ENCODE measurements at regions not wholly inside any gene's neighbourhood (a gene's known extent, or its start where the extent isn't known, plus 50 kb on each side); places are given as distances from the start of the nearest gene placed in this dataset.

DNA sequence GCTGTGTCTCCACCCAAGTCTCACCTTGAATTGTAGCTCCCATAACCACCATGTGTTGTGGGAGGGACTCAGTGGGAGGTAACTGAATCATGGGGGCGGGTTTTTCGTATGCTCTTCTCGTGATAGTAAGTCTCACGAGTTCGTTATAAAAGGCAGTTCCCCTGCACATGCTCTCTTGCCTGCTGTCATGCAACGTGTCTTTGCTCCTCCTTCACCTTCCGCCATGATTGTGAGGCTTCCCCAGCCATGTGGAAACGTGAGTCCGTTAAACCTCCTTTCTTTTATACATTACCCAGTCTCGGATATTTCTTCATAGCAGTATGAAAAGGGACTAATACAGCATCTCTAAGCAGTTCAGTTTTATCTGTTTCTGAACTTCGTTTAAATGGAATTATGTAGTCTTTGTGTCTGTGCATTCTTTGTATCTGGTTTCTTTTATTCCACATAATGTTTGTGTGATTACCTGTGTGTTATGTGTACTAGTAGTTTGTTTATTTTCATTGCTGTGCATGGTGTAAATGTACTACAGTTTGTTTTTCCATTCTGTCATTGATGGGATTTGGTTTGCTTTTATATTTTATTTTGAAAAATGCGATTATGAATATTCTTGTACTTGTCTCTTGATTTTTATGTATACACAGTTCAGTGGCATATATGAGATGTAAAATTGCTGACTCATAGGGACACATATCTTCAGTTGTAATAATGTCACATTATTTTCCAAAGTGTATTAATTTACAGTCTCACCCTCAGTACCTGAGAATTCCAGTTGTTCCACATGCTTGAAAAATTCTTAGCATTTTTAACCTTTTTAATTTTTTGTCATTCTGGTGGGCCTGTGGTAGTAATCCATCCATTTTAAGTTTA is 304.9 kb downstream of the GBA3 start:
- Mint-ChIP-seq H3K36me3 (ENCODE audit: low read depth) (no peaks in the 10 kb centered on the region), H3K4me3 (no peak overlapping the region), H3K27me3 (no peaks in the 10 kb centered on the region), H3K27ac (no peak overlapping the region), H3K4me1 (no peaks in the 10 kb centered on the region)
- DNase-seq (no peak), ATAC-seq (no peak)
- no peaks in the 10 kb centered on the region for H3K9me3 ChIP-seq (ENCODE audit: control insufficient read depth, low read length, poor library complexity, severe bottlenecking)

GRCh38 chr4:22991576-22991975 is 298.8 kb downstream of the GBA3 start:
- H3K4me1 Mint-ChIP-seq, result no peaks in the 10 kb centered on the region
- no peak overlapping the region for H3K27ac Mint-ChIP-seq
- H3K27me3 Mint-ChIP-seq, result no peaks in the 10 kb centered on the region
- ATAC-seq, result no peak
- H3K4me3 Mint-ChIP-seq, result no peak overlapping the region
- peaks cover 4% of the 10 kb centered on the region for H3K9me3 ChIP-seq (ENCODE audit: control insufficient read depth, low read length, poor library complexity, severe bottlenecking)
- H3K36me3 Mint-ChIP-seq (ENCODE audit: low read depth), result no peaks in the 10 kb centered on the region
- no peak for DNase-seq

GRCh38 chr4:22988526-22988925 is 295.8 kb downstream of the GBA3 start:
- DNase-seq (no peak), ATAC-seq (no peak)
- Mint-ChIP-seq H3K27me3 (no peaks in the 10 kb centered on the region), H3K36me3 (ENCODE audit: low read depth) (no peaks in the 10 kb centered on the region), H3K27ac (no peak overlapping the region), H3K4me1 (no peaks in the 10 kb centered on the region), H3K4me3 (no peak overlapping the region)
- H3K9me3 ChIP-seq (ENCODE audit: control insufficient read depth, low read length, poor library complexity, severe bottlenecking), result peaks cover 4% of the 10 kb centered on the region

DNA sequence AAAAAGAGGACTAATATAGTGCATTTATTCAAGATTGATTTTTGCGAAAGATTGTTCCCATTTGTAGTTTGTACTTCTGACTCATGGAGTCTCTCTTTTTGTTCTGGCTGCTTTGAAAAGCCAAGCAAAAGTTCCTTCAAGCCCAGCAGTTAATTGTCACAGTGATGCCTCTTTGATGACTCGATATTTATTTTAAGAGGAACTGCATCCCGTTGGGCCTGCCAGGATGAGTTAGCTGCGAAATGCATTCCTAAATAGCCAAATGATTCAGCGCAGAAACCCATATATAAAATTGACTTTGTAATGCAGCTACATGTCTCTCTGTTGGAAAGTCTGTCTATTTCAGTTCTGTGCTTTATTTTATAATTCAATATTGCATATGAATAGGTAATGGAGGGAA is 295.1 kb downstream of the GBA3 start:
- Mint-ChIP-seq H3K4me1 (no peaks in the 10 kb centered on the region), H3K27me3 (no peaks in the 10 kb centered on the region), H3K4me3 (no peak overlapping the region), H3K27ac (no peak overlapping the region), H3K36me3 (ENCODE audit: low read depth) (no peaks in the 10 kb centered on the region)
- DNase-seq (no peak), ATAC-seq (no peak)
- H3K9me3 ChIP-seq (ENCODE audit: control insufficient read depth, low read length, poor library complexity, severe bottlenecking), result peaks cover 4% of the 10 kb centered on the region

- H3K27ac Mint-ChIP-seq, result no peak overlapping the region
- no peaks in the 10 kb centered on the region for H3K36me3 Mint-ChIP-seq (ENCODE audit: low read depth)
- H3K9me3 ChIP-seq (ENCODE audit: control insufficient read depth, low read length, poor library complexity, severe bottlenecking), result peaks cover 4% of the 10 kb centered on the region
- no peak overlapping the region for H3K4me3 Mint-ChIP-seq
- ATAC-seq (no peak), DNase-seq (no peak)
- no peaks in the 10 kb centered on the region for H3K4me1 Mint-ChIP-seq
- no peaks in the 10 kb centered on the region for H3K27me3 Mint-ChIP-seq
Measured at GRCh38 chr4:22986881-22987280, 294.1 kb downstream of the GBA3 start.

GRCh38 chr4:22986262-22986661 is 293.5 kb downstream of the GBA3 start:
- Mint-ChIP-seq H3K4me1 (no peaks in the 10 kb centered on the region), H3K27me3 (no peaks in the 10 kb centered on the region), H3K36me3 (ENCODE audit: low read depth) (no peaks in the 10 kb centered on the region), H3K27ac (no peak overlapping the region), H3K4me3 (no peak overlapping the region)
- H3K9me3 ChIP-seq (ENCODE audit: control insufficient read depth, low read length, poor library complexity, severe bottlenecking), result no peaks in the 10 kb centered on the region
- no peak for ATAC-seq
- DNase-seq, result no peak

DNA sequence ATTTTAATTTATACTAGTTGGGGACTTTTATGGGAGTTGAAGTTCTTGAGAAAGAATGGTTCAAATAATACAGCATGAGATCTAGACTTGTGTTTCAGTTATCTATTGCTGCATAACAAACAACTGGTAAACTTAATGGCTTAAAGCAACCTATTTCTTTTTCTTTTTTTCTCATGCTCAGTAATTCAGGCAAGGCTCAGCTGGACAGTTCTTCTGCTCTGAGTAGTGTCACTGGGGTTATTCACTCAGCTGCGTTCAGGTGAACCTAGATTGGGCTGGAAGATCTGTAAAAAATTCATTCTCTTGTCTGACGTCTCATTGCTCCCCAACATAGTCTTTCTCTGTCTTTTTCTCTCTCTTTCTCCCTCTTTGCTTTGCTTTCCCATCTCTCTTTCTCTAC is 291.7 kb downstream of the GBA3 start:
- no peaks in the 10 kb centered on the region for H3K9me3 ChIP-seq (ENCODE audit: control insufficient read depth, low read length, poor library complexity, severe bottlenecking)
- H3K36me3 Mint-ChIP-seq (ENCODE audit: low read depth), result no peaks in the 10 kb centered on the region
- no peaks in the 10 kb centered on the region for H3K4me1 Mint-ChIP-seq
- H3K27ac Mint-ChIP-seq, result no peak overlapping the region
- H3K4me3 Mint-ChIP-seq, result no peak overlapping the region
- DNase-seq (no peak), ATAC-seq (no peak)
- no peaks in the 10 kb centered on the region for H3K27me3 Mint-ChIP-seq

GRCh38 chr4:22978656-22979055 is 285.9 kb downstream of the GBA3 start:
- ATAC-seq (no peak), DNase-seq (no peak)
- Mint-ChIP-seq H3K27me3 (no peaks in the 10 kb centered on the region), H3K27ac (no peak overlapping the region), H3K4me1 (no peaks in the 10 kb centered on the region), H3K4me3 (no peak overlapping the region), H3K36me3 (ENCODE audit: low read depth) (no peaks in the 10 kb centered on the region)
- no peaks in the 10 kb centered on the region for H3K9me3 ChIP-seq (ENCODE audit: control insufficient read depth, low read length, poor library complexity, severe bottlenecking)

DNA sequence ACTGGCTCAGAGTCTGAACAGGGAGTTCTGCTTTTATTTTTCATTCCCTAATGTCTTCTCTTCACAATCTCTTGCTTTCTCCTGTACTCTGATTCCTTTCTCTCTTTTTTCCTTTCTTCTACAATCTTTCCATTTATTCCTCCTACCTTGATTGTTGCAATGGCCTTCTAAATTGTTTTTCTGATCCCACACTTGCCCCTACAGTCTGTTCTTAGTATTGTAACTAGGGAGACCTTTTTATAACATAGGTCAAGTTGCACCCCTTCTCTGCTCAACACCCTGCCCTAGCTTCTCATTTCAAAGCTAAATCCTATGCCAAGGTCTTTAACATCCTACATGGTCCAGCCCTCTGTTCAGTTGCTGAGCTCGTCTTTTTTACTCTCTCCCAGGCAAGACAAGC is 277.9 kb downstream of the GBA3 start:
- no peak overlapping the region for H3K27ac Mint-ChIP-seq
- H3K9me3 ChIP-seq (ENCODE audit: control insufficient read depth, low read length, poor library complexity, severe bottlenecking), result no peaks in the 10 kb centered on the region
- H3K36me3 Mint-ChIP-seq (ENCODE audit: low read depth), result no peaks in the 10 kb centered on the region
- DNase-seq, result no peak
- no peaks in the 10 kb centered on the region for H3K27me3 Mint-ChIP-seq
- no peaks in the 10 kb centered on the region for H3K4me1 Mint-ChIP-seq
- no peak overlapping the region for H3K4me3 Mint-ChIP-seq
- no peak for ATAC-seq

GRCh38 chr4:22969287-22969896 is 276.7 kb downstream of the GBA3 start:
- no peak for ATAC-seq

DNA sequence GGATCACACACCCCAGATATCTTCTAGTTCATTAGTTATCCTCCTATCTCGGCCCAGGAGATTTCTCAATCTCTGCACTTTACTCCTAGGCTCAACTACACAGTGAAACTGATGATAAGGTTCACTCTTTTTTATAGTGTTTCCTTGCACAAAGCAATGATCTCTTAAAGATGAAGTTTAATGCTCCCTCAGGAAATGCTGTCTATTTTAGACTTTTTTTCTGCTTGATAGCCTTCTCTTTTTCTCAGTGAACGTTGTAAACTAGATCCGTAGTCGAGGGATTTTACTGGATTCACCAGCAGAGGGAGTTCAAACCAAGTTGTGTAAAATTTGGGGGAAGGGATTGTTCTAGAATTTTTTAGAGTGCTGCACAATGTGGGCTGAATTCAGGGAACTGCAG is 269.6 kb downstream of the GBA3 start:
- Mint-ChIP-seq H3K4me1 (no peaks in the 10 kb centered on the region), H3K4me3 (no peak overlapping the region), H3K36me3 (ENCODE audit: low read depth) (no peaks in the 10 kb centered on the region), H3K27ac (no peak overlapping the region), H3K27me3 (no peaks in the 10 kb centered on the region)
- DNase-seq (no peak), ATAC-seq (no peak)
- no peaks in the 10 kb centered on the region for H3K9me3 ChIP-seq (ENCODE audit: control insufficient read depth, low read length, poor library complexity, severe bottlenecking)

More at GRCh38 chr4:22969287-22969896, 276.7 kb downstream of the GBA3 start:
- Mint-ChIP-seq H3K27ac (no peak overlapping the region), H3K4me1 (no peaks in the 10 kb centered on the region), H3K36me3 (ENCODE audit: low read depth) (no peaks in the 10 kb centered on the region), H3K4me3 (no peak overlapping the region), H3K27me3 (no peaks in the 10 kb centered on the region)
- no peak for DNase-seq
- H3K9me3 ChIP-seq (ENCODE audit: control insufficient read depth, low read length, poor library complexity, severe bottlenecking), result no peaks in the 10 kb centered on the region

- H3K4me3 Mint-ChIP-seq, result no peak overlapping the region
- H3K27ac Mint-ChIP-seq, result no peak overlapping the region
- no peaks in the 10 kb centered on the region for H3K36me3 Mint-ChIP-seq (ENCODE audit: low read depth)
- no peaks in the 10 kb centered on the region for H3K4me1 Mint-ChIP-seq
- no peaks in the 10 kb centered on the region for H3K9me3 ChIP-seq (ENCODE audit: control insufficient read depth, low read length, poor library complexity, severe bottlenecking)
- no peak for ATAC-seq
- DNase-seq, result no peak
- H3K27me3 Mint-ChIP-seq, result no peaks in the 10 kb centered on the region
Measured at GRCh38 chr4:22959483-22959882, 266.7 kb downstream of the GBA3 start.

DNA sequence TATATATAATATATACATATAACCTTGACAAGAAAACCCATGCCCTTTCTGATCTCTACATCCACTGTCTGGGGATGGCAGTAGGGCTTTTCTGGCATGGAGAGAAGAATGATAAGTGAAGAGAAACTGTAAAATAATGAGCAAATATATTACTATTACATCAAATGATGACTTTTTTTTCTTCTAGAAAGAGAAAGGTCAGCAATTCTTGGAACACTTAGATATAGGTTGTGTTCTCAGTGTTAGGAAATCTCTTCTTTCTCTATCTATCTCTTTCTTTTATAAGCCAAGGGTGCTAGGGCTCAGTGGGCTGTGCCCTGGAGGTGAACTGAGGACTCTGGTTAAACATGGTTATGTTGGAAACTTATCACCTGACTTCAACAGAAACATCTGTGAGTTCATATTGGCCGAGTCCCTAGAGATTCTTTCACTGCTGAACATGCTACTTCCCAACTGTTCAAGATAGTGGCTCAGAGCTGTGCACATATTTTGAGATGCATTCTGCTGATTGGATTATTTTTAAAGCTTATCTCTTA is 265.1 kb downstream of the GBA3 start:
- no peaks in the 10 kb centered on the region for H3K9me3 ChIP-seq (ENCODE audit: control insufficient read depth, low read length, poor library complexity, severe bottlenecking)
- Mint-ChIP-seq H3K36me3 (ENCODE audit: low read depth) (no peaks in the 10 kb centered on the region), H3K4me3 (no peak overlapping the region), H3K27me3 (no peaks in the 10 kb centered on the region), H3K27ac (no peak overlapping the region), H3K4me1 (no peaks in the 10 kb centered on the region)
- DNase-seq, result no peak
- no peak for ATAC-seq
